ENCODE measurements at regions not wholly inside any gene's neighbourhood (a gene's known extent, or its start where the extent isn't known, plus 50 kb on each side); places are given as distances from the start of the nearest gene placed in this dataset.

- Histone ChIP-seq H3K9ac (ENCODE audit: control insufficient read depth, insufficient read depth, low read length) (no peak overlapping the region), H2AFZ (ENCODE audit: control insufficient read depth, low read depth, low read length) (no peak overlapping the region), H3K27ac (ENCODE audit: control insufficient read depth, insufficient read depth) (no peak overlapping the region), H3K9me3 (replicated peaks; ENCODE audit: control insufficient read depth, insufficient read depth, low read length) (no peaks in the 10 kb centered on the region), H3K27me3 (replicated peaks in 1 of 2; ENCODE audit: control insufficient read depth in 2 of 2, insufficient read depth in 2 of 2, low read length in 1 of 2) (no peaks in the 10 kb centered on the region), H3K4me1 (ENCODE audit: control insufficient read depth, insufficient read depth, low read length) (no peaks in the 10 kb centered on the region), H3K4me3 (no peak overlapping the region), H3K4me2 (ENCODE audit: control insufficient read depth, insufficient read depth) (no peak overlapping the region), H4K20me1 (ENCODE audit: control insufficient read depth, insufficient read depth) (no peaks in the 10 kb centered on the region), H3K36me3 (ENCODE audit: control insufficient read depth in 2 of 2, insufficient read depth in 2 of 2, low read length in 1 of 2) (no peaks in the 10 kb centered on the region), H3K79me2 (ENCODE audit: control insufficient read depth, insufficient read depth, low read length) (no peaks in the 10 kb centered on the region)
- intact Hi-C loops (cut with micrococcal nuclease; ENCODE audit: unreplicated experiment), result no loop called here
- no TSS peak for BruUV-seq (replicated peaks)
- ATAC-seq (no peak), DNase-seq (ENCODE audit: low read depth, low spot score) (no peak), FAIRE-seq (no peak)
- SMC1A ChIA-PET (ENCODE audit: uncharacterized antibody, unreplicated experiment), result no interaction called here
- WGBS (ENCODE audit: insufficient coverage, insufficient replicate concordance, low lambda C conversion rate, missing lambda C conversion rate), result 20% methylated on average over 2 of the region's 2 CpGs
- in situ Hi-C loops (cut with MboI), result no loop called here
- CTCF ChIA-PET, result no interaction called here
- RAD21 ChIA-PET (ENCODE audit: unreplicated experiment), result no interaction called here
- TF ChIP-seq IRF5 (IDR thresholded peaks at IDR 0.05; ENCODE audit: borderline replicate concordance) (no peak), KLF5 (IDR thresholded peaks at IDR 0.05; ENCODE audit: partially characterized antibody) (no peak), RBBP5 (conservative IDR thresholded peaks at IDR 0.05) (no peak), DPF2 (IDR thresholded peaks at IDR 0.05) (no peak), SMAD1 (IDR thresholded peaks at IDR 0.05; ENCODE audit: low read depth, partially characterized antibody) (no peak), CHD1 (IDR thresholded peaks at IDR 0.05; ENCODE audit: low read depth, low read length) (no peak), ZNF274 (IDR thresholded peaks at IDR 0.05; ENCODE audit: insufficient read depth, insufficient read length) (no peak), IKZF1 (conservative IDR thresholded peaks at IDR 0.05) (no peak), HDAC6 (IDR thresholded peaks at IDR 0.05; ENCODE audit: unreplicated experiment) (no peak), TARDBP (IDR thresholded peaks at IDR 0.05; ENCODE audit: borderline replicate concordance) (no peak), PML (IDR thresholded peaks at IDR 0.05; ENCODE audit: low read length) (no peak)
- POLR2A ChIA-PET, result no interaction called here
Measured at GRCh38 chr10:57963546-57963945, 304.1 kb downstream of the IPMK start.

All from GM12878 (cell line).